NT2/D1 (cell line): ENCODE measurements at regions not wholly inside any gene's neighbourhood (a gene's known extent, or its start where the extent isn't known, plus 50 kb on each side); places are given as distances from the start of the nearest gene placed in this dataset.

Experiments
- YY1 ChIP-seq: IDR thresholded peaks from 2 replicates; pipeline ENCODE4 v1.6.1; 2011; ENCODE audit not compliant: insufficient read length, insufficient read depth
- ZNF274 ChIP-seq: IDR thresholded peaks from 2 replicates; pipeline ENCODE4 v1.6.1; 2011; ENCODE audit warnings: mild to moderate bottlenecking, low read depth, low read length

GRCh38 chr18:52060607-52061304, 279.2 kb upstream of the DCC start:
- TF ChIP-seq YY1: no peak
- TF ChIP-seq ZNF274: no peak
